ENCODE measurements at regions not wholly inside any gene's neighbourhood (a gene's known extent, or its start where the extent isn't known, plus 50 kb on each side); places are given as distances from the start of the nearest gene placed in this dataset.

GRCh38 chr10:93199191-93199751 is 125.6 kb downstream of the CYP26A1 start:
- TF ChIP-seq EZH2phosphoT487 (IDR thresholded peaks at IDR 0.05; ENCODE audit: insufficient read depth, low read depth) (no peak), EZH2 (IDR thresholded peaks at IDR 0.05; ENCODE audit: insufficient read depth, poor library complexity, severe bottlenecking) (no peak)
